ENCODE measurements at regions not wholly inside any gene's neighbourhood (a gene's known extent, or its start where the extent isn't known, plus 50 kb on each side); places are given as distances from the start of the nearest gene placed in this dataset.

- peak; percentile 17 for DNase-seq
Observed at GRCh38 chr9:38284588-38285051, 107.9 kb upstream of the ALDH1B1 start.

GRCh38 chr9:38284039-38284575, 108.4 kb upstream of the ALDH1B1 start:
- no peak for DNase-seq

GRCh38 chr9:38282756-38283155, 109.7 kb upstream of the ALDH1B1 start:
- no peak for DNase-seq

- no peak for DNase-seq
Observed at GRCh38 chr9:38281917-38282316, 110.6 kb upstream of the ALDH1B1 start.

- DNase-seq: no peak
Observed at GRCh38 chr9:38281196-38281595, 111.3 kb upstream of the ALDH1B1 start.

GRCh38 chr9:38280251-38280800, 112.2 kb upstream of the ALDH1B1 start:
- no peak for DNase-seq

GRCh38 chr9:38278931-38279679, 113.4 kb upstream of the ALDH1B1 start:
- DNase-seq: no peak

GRCh38 chr9:38278457-38278856, 114.0 kb upstream of the ALDH1B1 start:
- DNase-seq: no peak

- no peak for DNase-seq
Observed at GRCh38 chr9:38277601-38278200, 114.8 kb upstream of the ALDH1B1 start.

GRCh38 chr9:38276771-38277439, 115.6 kb upstream of the ALDH1B1 start:
- DNase-seq: no peak

- DNase-seq: no peak
Observed at GRCh38 chr9:38274800-38275199, 117.7 kb upstream of the ALDH1B1 start.

- DNase-seq: no peak
Observed at GRCh38 chr9:38272710-38273109, 119.8 kb upstream of the ALDH1B1 start.

GRCh38 chr9:38271666-38272241, 120.7 kb upstream of the ALDH1B1 start:
- DNase-seq: no peak

- no peak for DNase-seq
Observed at GRCh38 chr9:38269775-38270174, 122.7 kb upstream of the ALDH1B1 start.

GRCh38 chr9:38263532-38263931, 129.0 kb upstream of the ALDH1B1 start:
- no peak for DNase-seq

GRCh38 chr9:38259519-38260218, 132.8 kb upstream of the ALDH1B1 start:
- no peak for DNase-seq

GRCh38 chr9:38259056-38259455, 133.4 kb upstream of the ALDH1B1 start:
- DNase-seq: no peak

- DNase-seq: no peak
Observed at GRCh38 chr9:38257626-38258215, 134.8 kb upstream of the ALDH1B1 start.

GRCh38 chr9:38256461-38256860, 136.0 kb upstream of the ALDH1B1 start:
- no peak for DNase-seq

- no peak for DNase-seq
Observed at GRCh38 chr9:38255599-38255998, 136.9 kb upstream of the ALDH1B1 start.

- no peak for DNase-seq
Observed at GRCh38 chr9:38254756-38255155, 137.7 kb upstream of the ALDH1B1 start.

- no peak for DNase-seq
Observed at GRCh38 chr9:38254151-38254550, 138.4 kb upstream of the ALDH1B1 start.

Measured in NCI-H187 treated with DMSO at 0.1 percent for 48 hours (cell line).